Right lobe of liver (tissue), 4 donors: ENCODE measurements at regions not wholly inside any gene's neighbourhood (a gene's known extent, or its start where the extent isn't known, plus 50 kb on each side); places are given as distances from the start of the nearest gene placed in this dataset.

Experiments
- POLR2A ChIP-seq: fragments of 450-650 bp; IDR thresholded peaks from one replicate; pipeline ENCODE4 v1.6.1; 2017; ENCODE audit warnings: antibody characterized with exemption, mild to moderate bottlenecking
- TF ChIP-seq, protein P1 (sequence below), 4 donors: fragments of 200-600 bp in 3 of 4; fragments of 450-650 bp in 1 of 4; IDR thresholded peaks; one replicate each; pipeline versions ENCODE4 v1.5.1 to v1.8.0; 2016 to 2022; ENCODE audit warnings: antibody characterized with exemption in 4 of 4, mild to moderate bottlenecking in 2 of 4
- donor health status: DM: no; HTN: no; CAD: no.
- donor health status: DM: no; HTN: no; CAD: no.
- donor health status: DM: no; HTN: yes; CAD: no.

DNA sequence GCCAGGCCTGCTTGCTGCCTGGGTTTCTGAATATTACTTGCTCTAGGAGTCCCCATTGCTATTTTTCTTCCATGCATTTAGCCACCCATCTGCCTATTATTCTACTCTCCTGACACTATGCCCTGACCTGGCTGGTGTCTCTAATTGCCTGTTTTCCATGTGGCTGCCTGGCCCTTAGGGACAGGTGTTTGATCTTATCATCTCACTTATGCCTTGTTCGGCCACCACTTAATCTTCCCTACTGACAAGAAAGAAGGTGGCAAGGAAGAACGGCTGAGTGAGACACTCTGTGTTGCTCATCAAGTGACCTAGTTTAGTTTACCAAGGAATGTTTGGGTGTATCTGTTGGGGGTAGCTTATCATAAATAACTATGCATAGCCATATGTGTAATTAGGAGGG, 50.4 kb upstream of the RAPH1 start:
- TF ChIP-seq POLR2A = no peak
- TF ChIP-seq, protein P1, sequence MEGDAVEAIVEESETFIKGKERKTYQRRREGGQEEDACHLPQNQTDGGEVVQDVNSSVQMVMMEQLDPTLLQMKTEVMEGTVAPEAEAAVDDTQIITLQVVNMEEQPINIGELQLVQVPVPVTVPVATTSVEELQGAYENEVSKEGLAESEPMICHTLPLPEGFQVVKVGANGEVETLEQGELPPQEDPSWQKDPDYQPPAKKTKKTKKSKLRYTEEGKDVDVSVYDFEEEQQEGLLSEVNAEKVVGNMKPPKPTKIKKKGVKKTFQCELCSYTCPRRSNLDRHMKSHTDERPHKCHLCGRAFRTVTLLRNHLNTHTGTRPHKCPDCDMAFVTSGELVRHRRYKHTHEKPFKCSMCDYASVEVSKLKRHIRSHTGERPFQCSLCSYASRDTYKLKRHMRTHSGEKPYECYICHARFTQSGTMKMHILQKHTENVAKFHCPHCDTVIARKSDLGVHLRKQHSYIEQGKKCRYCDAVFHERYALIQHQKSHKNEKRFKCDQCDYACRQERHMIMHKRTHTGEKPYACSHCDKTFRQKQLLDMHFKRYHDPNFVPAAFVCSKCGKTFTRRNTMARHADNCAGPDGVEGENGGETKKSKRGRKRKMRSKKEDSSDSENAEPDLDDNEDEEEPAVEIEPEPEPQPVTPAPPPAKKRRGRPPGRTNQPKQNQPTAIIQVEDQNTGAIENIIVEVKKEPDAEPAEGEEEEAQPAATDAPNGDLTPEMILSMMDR (IDR thresholded peaks at IDR 0.05) = no peak
